ENCODE measurements at regions not wholly inside any gene's neighbourhood (a gene's known extent, or its start where the extent isn't known, plus 50 kb on each side); places are given as distances from the start of the nearest gene placed in this dataset.

DNA sequence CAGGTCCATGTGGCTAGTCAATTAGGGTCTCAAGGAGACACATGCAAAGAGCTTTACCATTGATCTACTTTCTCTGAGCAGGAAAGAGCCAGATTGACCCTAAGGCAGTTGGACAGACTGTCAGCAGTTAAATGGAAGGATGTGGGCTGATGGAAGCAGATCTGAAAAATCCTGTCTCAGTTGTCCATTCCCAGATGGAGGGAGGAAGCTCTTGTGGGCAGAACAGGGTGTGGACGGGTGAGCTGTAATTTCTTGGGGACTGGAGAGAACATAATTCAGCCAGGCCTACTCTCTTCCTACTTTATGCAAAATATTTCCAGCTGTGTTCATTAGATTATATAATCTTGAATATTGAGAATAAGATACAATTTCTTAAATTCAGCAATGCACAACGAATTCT, 163.6 kb downstream of the GNAT3 start:
- no peaks in the 10 kb centered on the region for H3K36me3 Mint-ChIP-seq (ENCODE audit: low read depth)
- TF ChIP-seq, protein P1, sequence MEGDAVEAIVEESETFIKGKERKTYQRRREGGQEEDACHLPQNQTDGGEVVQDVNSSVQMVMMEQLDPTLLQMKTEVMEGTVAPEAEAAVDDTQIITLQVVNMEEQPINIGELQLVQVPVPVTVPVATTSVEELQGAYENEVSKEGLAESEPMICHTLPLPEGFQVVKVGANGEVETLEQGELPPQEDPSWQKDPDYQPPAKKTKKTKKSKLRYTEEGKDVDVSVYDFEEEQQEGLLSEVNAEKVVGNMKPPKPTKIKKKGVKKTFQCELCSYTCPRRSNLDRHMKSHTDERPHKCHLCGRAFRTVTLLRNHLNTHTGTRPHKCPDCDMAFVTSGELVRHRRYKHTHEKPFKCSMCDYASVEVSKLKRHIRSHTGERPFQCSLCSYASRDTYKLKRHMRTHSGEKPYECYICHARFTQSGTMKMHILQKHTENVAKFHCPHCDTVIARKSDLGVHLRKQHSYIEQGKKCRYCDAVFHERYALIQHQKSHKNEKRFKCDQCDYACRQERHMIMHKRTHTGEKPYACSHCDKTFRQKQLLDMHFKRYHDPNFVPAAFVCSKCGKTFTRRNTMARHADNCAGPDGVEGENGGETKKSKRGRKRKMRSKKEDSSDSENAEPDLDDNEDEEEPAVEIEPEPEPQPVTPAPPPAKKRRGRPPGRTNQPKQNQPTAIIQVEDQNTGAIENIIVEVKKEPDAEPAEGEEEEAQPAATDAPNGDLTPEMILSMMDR (conservative IDR thresholded peaks at IDR 0.05): no peak
- no peaks in the 10 kb centered on the region for H3K4me1 Mint-ChIP-seq
- peaks cover 2% of the 10 kb centered on the region for H3K9me3 Mint-ChIP-seq
- no peak overlapping the region for H3K4me3 Mint-ChIP-seq
- DNase-seq (ENCODE audit: low read depth, low spot score): no peak
- H3K27me3 Mint-ChIP-seq (ENCODE audit: low read depth): no peaks in the 10 kb centered on the region
- H3K27ac Mint-ChIP-seq (ENCODE audit: unreplicated experiment): peak overlapping the region; percentile 32

DNA sequence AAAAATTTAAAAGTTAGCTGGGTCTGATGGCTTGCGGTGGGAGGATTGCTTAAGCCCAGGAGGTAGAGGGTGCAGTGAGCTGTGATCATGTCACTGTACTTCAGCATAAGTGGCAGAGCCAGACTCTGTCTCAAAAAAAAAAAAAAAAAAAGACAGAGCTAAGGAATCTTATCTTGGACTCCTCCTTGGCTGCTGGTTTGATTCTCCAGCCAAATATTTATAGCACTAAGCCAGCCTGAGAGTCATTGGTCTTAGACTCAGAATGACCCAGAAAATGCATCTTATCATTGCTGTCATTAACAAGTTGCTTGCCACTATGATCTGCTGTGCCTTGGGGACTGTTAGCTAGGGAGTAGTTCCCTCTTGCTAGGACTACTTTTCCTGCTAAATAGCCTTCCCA, 164.7 kb downstream of the GNAT3 start:
- no peak for DNase-seq (ENCODE audit: low read depth, low spot score)
- H3K27me3 Mint-ChIP-seq (ENCODE audit: low read depth): no peaks in the 10 kb centered on the region
- H3K36me3 Mint-ChIP-seq (ENCODE audit: low read depth): no peaks in the 10 kb centered on the region
- H3K27ac Mint-ChIP-seq (ENCODE audit: unreplicated experiment): peak overlapping the region; percentile 24
- peaks cover 2% of the 10 kb centered on the region for H3K9me3 Mint-ChIP-seq
- TF ChIP-seq, protein P1 (conservative IDR thresholded peaks at IDR 0.05): no peak
- H3K4me1 Mint-ChIP-seq: no peaks in the 10 kb centered on the region
- no peak overlapping the region for H3K4me3 Mint-ChIP-seq

DNA sequence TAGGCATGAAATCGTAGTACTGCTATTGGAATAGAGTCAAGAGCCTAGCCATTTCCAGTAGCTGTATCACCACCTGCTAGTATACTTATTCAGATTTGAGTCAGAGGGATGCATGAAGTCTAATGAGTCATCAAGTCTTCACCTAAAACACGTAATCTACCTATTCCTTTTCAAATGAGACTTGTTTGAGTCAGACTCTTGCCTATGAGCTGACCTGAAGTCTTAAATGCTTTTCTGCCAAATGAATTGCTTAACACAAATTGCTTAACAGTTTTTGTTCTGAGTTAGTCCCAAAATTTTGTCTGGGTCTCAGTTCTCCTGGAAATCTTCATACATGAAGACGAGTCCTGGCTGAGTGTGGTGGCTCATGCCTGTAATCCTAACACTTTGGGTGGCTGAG, 165.2 kb downstream of the GNAT3 start:
- no peak for DNase-seq (ENCODE audit: low read depth, low spot score)
- TF ChIP-seq, protein P1 (conservative IDR thresholded peaks at IDR 0.05): no peak
- Mint-ChIP-seq H3K4me1 (no peaks in the 10 kb centered on the region), H3K36me3 (ENCODE audit: low read depth) (no peaks in the 10 kb centered on the region), H3K4me3 (no peak overlapping the region), H3K27ac (ENCODE audit: unreplicated experiment) (peak overlapping the region; percentile 24), H3K9me3 (peaks cover 2% of the 10 kb centered on the region), H3K27me3 (ENCODE audit: low read depth) (no peaks in the 10 kb centered on the region)

DNA sequence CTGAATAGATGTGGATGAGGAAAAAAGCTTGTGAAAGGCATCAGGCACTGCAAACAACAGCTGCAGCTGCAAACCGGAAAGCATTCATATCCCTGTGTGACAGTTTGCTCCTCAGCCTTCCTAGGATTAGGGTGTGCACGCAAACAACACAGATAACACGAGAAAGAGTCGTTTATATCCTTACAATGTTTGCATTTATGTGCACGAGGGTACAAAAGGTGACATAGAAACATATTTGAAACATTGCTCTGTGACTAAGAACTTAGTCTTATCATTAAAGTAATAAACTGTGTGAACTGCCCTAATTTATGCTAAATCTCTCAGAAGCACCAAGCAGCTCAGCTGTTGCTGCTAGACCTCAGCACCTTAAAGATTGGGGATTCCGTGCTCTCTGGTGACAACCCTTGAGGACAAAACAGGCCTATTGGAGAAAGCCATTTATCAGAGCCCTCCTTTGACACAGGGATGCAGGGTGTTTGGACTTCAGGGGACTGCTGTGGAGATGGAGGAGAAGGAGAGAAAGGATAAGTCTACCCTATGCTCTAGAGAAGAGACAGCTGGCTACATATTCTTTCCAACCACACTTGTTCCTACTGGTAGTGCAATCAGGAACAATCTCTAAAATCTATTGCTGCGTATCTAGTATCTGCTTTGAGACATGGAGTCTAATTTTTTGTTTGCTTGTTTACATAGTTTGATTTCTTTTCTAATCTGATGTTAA, 176.2 kb downstream of the GNAT3 start:
- Mint-ChIP-seq H3K9me3 (no peaks in the 10 kb centered on the region), H3K4me1 (peaks cover 22% of the 10 kb centered on the region), H3K27me3 (ENCODE audit: low read depth) (no peaks in the 10 kb centered on the region), H3K4me3 (peak overlapping the region; percentile 28), H3K27ac (ENCODE audit: unreplicated experiment) (peak overlapping the region; percentile 53), H3K36me3 (ENCODE audit: low read depth) (no peaks in the 10 kb centered on the region)
- no peak for DNase-seq (ENCODE audit: low read depth, low spot score)
- TF ChIP-seq, protein P1 (conservative IDR thresholded peaks at IDR 0.05): no peak

DNA sequence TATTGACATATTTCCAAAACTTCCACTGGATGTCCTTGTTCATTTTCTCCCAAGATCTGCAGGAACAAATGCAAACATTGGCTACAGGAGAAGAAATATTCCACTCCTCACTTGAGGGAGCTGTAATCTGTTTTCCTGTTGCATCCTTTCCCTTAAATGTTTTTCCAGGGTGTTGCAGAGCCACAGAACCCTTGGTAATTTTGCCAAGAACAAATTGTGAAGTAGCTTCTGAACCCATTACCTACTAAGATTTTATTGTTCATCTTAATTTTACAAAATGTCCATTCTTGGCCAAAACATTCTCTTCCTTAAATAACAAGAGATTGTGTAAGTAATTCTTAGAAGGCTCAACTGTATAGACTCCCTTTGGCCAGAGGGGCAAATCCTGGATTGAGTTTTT, 177.0 kb downstream of the GNAT3 start:
- no peak overlapping the region for H3K4me3 Mint-ChIP-seq
- no peaks in the 10 kb centered on the region for H3K36me3 Mint-ChIP-seq (ENCODE audit: low read depth)
- H3K4me1 Mint-ChIP-seq: peaks cover 22% of the 10 kb centered on the region
- no peak for DNase-seq (ENCODE audit: low read depth, low spot score)
- TF ChIP-seq, protein P1 (conservative IDR thresholded peaks at IDR 0.05): no peak
- H3K27me3 Mint-ChIP-seq (ENCODE audit: low read depth): no peaks in the 10 kb centered on the region
- H3K27ac Mint-ChIP-seq (ENCODE audit: unreplicated experiment): no peak overlapping the region
- H3K9me3 Mint-ChIP-seq: no peaks in the 10 kb centered on the region
